Stimulated activated CD4-positive, alpha-beta T cell treated with anti-CD3 and anti-CD28 coated beads, Interleukin-2, amount 100 ng/mL, for 24 hours (primary cell): ENCODE measurements at regions not wholly inside any gene's neighbourhood (a gene's known extent, or its start where the extent isn't known, plus 50 kb on each side); places are given as distances from the start of the nearest gene placed in this dataset.
"Not testable (repeated sequence)": the region's sequence is repeated elsewhere in the genome, so short reads cannot be mapped to it uniquely, and the experiment has no call there.

Experiments
- DNase-seq, 2 donors: peaks; one replicate each; pipeline ENCODE4 v3.0.0-alpha.2; 2020

DNA sequence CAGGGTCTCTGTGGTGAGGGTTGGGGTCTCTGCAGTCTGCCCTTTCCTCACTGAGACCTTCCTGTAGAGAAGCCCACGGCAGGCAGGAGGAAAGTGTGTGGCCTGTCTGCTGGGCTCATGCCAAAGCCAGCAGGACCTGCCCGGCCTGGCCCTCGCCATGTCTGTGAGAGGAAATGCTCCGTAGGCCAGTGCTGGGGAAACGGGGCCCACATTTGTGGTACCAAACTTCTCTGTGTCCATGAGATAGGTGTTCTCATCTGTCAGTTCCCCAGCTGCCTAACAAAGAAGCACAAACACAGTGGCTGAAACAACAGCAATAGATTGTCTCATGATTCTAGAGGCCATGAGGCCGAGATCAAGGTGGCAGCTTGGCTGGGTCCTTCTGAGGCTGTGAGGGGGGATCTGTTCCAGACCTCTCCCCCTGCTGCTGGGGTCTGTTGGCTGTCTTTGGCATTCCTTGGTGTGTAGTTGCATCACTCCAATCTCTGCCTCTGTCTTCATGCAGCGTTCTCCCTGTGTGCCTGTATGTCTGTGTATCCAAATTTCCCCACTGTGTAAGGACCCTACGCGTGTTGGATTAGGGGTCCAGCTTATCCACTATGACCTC, 772.5 kb downstream of the TBC1D22A start:
- no peak for DNase-seq

DNA sequence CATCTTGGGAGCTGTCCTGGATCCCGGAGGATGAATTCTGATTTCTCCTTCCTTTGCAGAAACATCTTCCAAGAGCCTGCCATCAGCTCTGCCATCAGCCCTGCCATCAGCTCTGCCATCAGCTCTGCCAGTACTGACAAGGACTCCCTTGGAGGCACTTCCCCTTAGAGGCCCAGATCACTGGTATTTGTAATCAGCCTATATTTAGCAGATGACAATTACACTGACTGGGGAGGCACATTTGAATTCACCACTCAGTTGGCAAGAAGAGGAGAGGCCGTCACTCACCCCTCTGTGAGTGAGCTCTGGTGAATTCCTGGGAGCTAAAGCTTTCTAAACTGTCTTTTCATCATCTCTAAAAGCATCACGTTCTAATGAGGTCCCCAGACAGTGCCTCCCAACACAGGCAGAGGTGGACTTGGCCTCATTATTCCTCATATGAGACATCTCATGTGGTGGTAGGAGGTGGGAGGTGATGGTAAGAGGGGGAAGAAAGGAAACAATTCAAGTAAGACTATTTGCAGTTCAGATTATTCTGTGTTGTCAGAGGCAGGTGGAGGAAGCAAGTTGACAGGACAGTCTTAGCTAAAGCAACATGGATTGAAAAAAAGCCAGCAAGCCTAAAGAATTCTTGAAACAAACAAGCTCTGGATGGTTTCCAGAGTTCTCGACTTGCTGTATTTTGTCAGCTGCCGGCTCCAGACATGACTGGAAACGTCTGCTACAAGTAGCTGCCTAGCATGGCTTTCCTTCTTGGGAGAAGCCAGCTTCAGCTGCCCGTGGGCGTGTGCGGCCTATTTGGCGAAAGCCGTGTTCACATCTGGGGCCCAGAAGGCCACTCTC, 771.7 kb downstream of the TBC1D22A start:
- no peak for DNase-seq

DNA sequence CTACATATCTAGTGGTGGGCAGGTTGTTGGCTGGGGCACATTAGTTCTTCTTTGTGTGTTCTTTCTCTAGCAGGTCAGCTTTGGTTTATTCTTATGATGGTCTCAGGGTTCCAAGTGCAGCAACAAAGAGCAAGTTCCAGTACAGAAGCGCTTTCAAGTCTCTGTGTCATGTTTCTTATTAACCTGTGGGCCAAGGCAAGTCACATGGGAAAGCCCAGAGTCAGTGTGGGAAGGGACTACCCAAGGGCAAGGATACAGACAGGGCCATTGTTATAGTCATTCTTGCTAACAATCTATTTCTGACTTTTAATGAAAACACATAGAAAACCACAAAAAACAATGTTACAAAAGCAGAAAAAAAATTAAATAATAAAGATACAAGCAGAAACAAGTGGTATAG, 754.6 kb downstream of the TBC1D22A start:
- no peak for DNase-seq

DNA sequence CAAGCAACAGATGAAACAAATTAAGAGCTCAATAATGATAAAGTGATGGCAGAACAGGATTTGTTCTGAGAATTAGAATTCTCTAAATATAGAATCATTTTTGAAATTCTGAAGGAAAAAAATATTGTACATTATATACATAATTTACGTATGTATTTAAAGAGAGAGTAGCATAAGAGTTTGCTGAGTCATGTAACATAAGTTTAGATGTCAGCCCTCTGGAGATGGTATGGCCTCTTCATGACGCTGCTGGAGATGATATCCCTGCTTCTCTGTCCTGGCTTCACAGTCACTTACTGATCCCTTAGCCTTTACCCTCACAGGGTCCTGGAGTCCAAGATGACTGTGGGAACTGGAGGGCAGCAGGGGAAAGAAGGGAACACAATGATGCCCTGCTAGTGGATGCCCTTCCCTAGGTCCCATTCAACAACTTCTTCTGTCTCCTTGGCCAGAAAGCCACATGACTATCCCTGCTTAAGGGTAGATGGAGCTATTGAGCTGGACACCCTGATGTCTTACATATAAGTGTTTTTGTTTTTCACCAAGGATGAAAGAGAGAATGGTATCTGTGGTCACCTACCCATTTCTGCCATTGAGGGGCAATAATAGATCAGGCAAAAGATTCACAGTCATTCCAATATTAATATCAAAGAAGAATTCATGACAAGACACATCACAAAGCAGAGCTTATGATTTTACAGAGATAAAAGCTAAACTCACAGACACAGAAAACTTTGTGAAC, 753.1 kb downstream of the TBC1D22A start:
- DNase-seq, result no peak

DNA sequence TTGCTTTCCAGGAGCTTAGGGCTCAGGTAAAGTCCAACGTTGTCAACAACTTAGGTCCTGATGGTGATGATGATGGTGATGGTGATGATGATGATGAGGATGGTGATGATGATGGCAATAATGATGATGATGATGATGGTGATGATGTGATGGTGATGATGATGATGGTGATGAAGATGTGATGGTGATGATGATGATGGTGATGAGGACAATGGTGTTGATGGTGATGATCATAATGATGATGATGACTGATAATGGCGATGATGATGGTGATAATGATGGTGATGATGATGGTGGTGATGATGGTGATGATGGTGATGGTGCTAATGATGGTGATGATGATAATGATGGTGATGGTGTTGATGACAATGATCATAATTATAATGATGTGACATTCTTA, 750.2 kb downstream of the TBC1D22A start:
- no peak for DNase-seq

DNA sequence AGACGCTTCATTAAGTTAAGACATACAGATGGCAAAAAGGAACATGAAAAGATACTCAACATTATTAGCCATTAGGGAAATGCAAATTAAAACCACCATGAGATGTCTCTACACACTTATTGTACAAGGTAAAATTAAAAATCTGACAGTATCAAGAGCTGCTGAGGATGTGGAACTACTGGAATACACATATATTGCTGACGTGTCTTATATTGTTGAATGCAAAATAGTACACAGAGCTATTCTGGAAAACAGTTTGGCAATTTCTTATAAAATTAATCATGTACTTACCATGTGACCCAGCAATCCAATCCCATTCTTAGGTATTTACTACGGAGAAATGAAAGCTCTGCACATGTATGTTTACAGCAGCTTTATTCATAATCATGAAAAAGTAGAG, 742.5 kb downstream of the TBC1D22A start:
- no peak for DNase-seq

DNA sequence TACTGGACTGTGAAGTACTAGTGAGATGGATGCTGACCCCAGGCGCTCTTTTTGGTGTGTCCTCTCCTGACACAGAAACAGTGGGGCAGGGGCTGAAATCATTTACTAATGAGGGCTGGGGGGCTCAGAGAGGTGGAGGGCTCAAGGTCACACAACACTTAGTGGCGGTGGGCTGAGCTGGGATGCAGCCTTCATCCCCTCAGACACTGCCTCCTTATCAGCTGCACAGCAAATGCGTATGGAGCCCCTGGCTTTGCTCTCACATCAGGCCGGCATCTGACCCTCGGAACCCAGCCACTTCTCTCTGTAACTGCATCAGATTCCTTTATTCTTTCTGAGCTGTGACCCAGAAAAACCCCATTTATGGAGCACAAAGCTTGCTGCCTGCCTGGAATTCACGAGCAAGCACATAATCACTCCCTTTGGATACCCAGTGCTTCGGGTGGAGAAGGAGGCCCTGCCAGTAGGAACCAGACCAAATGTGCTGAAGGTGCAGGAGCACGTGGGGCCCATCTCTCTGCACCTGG, 736.6 kb downstream of the TBC1D22A start:
- no peak for DNase-seq

DNA sequence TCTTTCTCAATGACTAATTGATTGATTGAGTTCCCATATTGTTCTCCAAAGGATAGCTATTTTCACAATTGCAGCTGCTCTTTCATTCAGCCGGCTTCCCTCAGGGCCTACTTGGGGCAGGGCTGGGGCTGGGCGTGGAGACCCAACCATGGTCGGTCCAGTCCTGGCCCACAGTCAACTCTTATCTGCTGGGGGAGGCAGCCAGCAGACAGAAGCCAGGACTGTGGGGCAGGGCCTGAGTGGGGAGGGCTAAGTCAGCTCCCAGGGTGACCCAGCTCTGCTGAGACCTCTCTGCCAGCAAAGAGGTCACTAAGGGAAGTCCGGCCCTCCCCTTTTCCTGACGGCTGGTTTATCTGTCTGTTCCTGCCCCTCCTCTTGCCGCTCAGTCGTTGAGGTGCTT, 735.2 kb downstream of the TBC1D22A start:
- no peak for DNase-seq

DNA sequence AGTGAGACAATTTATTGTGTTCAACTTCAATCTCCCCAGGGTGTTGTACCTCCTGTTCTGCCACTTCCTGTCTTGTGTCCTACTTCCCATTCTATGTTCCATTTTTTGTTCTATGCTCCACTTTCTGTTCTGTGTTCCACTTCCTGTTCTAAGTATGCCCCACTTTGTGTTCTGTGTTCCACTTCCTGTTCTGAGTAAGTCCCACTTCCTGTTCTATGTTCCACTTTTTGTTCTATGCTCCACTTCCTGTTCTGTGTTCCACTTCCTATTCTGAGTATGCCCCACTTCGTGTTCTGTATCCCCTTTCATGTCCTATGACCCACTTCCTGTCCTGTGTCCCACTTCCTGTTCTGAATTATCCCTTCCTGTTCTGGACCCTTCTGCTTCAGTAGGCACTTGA, 732.7 kb downstream of the TBC1D22A start:
- no peak for DNase-seq

DNA sequence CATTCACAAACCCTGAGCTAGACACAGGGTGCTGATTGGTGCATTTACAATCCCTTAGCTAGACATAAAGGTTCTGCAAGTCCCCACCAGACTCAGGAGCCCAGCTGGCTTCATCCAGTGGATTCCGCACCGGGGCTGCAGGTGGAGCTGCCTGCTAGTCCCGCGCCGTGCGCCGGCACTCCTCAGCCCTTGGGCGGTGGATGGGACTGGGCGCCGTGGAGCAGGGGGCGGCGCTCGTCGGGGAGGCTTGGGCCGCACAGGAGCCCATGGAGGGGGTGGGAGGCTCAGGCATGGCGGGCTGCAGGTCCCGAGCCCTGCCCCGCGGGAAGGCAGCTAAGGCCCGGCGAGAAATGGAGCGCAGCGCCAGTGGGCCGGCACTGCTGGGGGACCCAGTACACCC, 725.7 kb downstream of the TBC1D22A start:
- DNase-seq, result not testable (repeated sequence)

DNA sequence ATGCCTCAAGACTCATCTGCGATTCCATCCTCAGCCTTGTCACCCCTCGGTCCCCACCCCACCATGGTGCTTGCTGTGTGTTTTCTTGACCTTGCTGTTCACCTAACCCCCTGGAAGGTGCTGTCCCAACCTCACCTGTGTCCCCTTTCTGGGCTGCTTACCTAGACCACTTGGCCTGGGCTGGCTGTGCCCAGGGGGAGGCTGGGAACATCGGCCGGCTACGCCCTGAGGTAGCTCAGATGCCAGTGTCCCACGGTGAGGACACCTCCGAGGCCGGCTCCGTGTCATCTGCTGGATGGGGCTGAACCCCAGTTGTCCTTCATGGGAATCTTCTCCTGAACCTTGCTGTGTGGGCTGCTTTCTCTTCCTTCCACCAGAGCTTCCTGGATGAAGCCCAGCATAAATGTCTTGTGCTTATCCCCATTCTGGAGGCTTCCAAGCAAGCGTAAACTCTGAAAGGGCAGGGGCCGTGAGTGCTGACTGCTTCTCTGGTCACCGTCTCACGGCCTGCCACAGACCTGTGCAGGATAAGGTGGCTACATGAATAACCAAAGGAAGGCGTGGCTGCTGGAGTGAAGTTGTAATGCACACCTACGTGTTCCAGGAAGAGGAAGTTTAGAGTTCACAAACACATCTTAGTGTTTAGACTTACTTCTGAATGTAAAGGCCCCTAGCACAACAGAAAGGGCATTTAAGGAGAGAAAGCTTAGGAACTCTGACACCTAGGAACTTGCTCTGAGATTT, 724.3 kb downstream of the TBC1D22A start:
- no peak for DNase-seq

DNA sequence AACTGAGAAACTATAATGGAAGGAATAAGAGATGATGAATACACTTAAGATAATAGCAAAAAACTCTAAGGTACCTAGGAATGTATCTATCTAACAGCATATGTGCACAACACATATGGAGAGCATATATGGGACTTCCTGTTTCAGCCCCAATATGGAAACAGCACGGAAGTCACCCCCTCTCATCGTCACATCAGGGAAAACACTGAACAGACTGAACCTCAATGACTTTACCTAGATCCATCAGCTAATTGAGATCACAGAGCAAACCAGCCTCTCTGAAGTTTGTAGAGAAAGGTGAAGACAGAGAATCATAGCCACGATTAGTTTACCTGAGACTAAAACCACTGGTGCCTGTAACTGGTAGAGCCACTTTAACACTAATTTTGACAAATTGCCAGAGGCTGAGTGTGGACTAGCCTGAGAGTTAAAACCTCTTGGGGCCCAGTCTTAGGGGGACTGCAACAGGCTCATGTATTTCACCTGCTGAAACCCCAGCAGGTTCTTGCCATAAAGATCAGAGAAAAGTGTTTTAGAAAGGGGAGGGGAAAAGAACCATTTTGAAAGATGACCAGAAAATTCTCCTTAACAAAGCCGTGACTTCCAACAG, 722.6 kb downstream of the TBC1D22A start:
- DNase-seq, result no peak

DNA sequence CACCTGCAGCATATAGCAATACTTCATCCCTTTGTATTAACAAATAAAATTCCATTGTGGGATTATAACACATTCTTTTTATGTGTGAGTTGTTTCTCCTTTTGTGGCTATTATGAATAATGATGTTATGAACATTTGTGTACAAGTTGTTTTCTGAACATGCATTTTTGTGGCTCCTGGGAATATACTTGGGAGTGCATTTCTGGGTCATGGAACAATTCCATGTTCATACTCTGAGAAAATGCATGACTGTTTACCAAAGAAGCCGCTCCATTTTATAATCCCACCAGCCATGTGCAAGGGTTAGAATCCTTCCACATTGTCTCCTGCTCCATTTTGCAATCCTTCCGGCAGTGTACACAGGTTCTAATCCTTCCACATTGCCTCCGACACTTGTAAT, 713.8 kb downstream of the TBC1D22A start:
- no peak for DNase-seq

DNA sequence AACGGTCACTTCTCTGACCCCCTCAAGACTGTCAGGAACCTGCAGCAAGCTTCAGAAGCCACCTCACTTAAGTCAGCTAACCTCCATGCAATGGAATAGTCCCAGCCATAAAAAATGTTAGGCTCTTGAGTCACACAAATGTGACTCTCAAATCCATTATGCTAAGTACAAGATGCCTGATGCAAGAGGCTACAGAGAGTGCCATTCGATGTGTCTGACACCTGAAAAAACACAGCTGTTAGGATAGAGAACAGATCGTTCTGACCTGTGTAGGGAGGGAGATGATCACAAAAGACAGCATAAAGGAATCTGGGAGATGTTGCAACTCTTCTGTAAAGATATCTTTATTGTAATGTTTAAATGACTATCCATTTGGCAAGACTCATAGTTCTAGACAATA, 712.4 kb downstream of the TBC1D22A start:
- DNase-seq, result no peak

DNA sequence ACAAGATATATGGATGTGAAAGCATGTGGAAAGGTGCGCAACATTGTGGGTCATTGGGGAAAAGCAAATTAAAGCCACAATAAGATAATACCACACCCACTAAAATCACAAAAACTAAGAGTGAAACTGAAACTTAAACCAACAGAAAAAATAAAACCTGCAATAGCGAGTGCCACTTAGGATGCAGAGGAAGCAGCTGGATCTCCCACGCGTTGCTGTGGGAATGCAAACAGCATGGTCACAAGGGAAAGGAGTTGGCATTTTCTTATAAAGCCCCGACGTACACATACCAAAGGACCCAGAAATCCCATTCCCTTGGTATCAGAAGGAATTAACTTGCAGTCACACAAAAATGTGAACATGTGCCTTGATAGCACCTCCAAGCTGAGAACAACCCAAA, 712.0 kb downstream of the TBC1D22A start:
- DNase-seq, result no peak

DNA sequence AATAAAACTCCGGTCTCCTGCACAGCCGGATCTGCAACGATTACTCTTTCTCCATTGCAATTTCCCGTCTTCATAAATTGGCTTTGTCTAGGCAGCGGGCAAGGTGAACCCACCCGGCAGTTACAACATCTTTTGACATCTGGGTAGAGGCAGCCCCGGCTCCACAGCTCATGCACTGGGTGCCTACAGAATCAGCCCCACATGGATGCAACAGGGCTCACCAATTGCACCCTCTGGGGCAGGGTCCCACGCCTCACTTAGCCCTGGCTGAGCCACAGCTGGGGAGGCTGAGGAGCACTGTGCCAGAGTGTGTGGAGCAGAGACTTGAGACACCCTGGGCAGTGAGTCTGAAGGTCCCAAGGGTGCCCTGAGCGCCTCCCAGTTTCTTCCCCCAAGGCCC, 710.2 kb downstream of the TBC1D22A start:
- DNase-seq, result no peak

DNA sequence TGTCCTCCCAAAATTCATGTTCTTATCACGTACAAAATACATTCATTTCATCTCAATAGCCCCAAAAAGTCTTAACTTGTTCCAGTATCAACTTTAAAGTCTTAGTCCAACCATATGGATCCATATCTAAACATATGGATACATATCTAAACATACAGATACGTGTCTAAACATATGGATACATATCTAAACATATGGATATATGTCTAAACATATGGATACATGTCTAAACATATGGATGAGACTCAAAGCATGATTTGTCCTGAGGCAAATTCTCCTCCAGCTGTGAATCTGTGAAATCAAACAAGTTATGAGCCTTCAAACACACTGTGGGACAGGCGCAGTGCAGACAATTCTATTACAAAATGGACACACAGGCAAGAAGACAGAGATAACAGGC, 709.0 kb downstream of the TBC1D22A start:
- DNase-seq, result no peak

DNA sequence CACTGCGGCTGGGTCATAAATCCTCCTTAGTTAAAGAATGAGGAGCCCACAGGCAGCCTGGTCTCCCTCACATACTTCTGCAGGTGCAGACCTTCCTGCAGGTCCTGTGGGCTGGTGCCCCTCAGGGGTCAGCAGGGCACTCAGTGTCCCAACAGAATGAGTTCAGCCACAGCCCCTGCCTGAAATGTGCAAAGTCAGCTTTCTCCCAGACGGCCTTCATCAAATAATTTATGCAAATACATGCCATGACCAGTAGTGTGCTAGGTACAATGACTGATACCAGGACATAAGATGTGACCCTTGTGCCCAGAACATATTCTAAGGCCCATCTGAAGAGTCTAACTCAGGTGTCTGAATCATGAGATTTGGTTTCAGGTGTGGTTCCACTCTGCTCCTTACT, 703.4 kb downstream of the TBC1D22A start:
- DNase-seq, result no peak

DNA sequence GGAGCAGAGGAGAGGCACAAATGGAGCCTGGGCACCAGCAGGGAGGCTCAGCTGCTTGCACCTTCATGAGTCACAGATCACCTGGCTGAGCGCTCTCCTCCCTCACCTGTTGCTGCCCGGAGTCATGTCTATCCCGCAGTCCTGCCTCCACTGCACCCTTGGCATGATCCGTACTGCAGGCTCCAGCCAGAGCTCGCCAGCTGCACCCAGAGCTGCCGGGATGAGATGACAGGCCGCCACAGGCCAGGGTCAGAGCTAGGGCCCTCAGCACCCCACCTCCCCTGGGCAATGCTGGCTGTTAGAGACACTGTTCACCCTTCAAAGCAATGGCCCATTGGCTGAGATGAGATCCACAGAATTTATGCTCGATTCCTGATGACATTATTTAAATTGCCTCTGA, 702.8 kb downstream of the TBC1D22A start:
- DNase-seq, result no peak

DNA sequence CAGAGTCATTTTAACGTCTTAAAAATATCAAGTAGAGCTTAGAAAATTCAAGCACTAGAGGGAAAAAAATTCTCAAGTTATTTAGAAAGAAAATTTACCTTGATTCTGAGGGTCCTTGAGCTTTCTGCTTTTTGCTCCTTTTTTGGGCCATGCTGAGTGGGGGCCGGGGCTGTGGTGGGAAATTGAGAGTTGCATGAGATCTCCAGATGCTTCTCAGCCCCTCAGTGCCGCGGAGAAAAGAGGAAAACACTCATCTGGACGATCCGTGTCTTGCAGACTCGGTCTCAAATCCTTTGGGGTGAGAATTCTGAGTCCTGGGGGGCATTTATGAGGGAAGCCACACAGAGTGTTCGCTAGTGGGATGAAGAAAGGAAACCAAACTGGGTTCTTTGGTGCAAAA, 700.8 kb downstream of the TBC1D22A start:
- no peak for DNase-seq

DNA sequence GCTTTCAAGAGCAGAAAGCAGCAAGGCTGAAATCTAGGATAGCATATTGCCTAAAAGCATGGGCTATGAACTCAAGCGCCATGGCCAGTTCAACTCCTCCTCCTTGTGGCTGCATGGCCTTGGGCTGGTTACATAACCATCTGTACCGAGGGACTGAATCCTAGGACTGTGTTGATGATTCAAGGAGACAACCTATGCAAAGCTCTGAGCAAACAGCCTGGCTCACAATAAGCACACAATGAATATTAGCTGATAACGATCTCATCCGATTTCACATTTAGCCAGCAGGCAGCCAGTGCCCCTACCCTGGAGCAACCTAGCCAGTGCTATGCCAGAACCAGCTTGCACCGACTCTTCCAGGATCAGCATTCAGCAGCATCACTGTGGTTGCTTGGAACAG, 698.4 kb downstream of the TBC1D22A start:
- no peak for DNase-seq

DNA sequence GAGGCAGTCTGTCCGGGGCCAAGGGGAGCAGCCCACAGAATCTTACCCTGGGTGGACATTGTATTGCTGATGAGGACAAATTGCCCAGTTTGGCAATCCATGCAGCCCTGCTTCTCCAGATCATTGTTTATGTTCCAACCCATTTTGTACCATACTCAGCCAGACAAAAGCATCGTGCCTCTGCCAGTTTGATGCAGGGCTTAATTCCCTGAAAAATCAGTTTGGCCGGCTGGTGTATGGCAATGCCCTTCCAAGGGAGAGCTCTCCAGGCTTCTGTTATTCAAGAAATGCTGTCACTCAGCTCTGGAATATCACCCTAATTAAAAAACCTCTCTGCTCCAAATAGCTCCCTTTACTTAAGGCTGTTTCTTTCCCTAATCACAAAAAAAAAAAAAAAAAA, 697.7 kb downstream of the TBC1D22A start:
- no peak for DNase-seq

DNA sequence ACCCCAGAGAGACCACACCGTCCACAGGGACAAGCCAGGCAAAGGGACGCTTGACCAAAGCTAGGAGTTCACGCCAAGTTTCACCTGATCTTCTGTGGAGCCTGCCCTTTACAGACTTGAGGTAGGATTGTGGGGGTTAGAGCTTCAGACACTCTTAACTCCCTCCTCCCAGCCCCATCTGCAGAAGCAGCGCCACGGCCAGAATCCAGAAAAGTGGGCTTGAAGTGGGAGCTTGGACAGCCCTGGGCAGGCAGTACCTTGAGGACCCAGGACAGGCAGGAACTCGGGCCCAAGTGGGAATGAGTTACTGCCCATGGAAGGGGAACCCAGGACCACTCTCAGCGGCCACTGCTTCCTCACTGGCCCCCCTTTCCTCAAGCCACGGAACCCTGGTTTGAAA, 695.9 kb downstream of the TBC1D22A start:
- DNase-seq, result no peak
